ENCODE measurements at regions not wholly inside any gene's neighbourhood (a gene's known extent, or its start where the extent isn't known, plus 50 kb on each side); places are given as distances from the start of the nearest gene placed in this dataset.

GRCh38 chr5:142437563-142437962 is 112.7 kb upstream of the SPRY4 start:
- TF ChIP-seq CTCF (IDR thresholded peaks at IDR 0.05) (no peak), POLR2A (IDR thresholded peaks at IDR 0.05) (no peak), POLR2AphosphoS5 (IDR thresholded peaks at IDR 0.05) (no peak)
